K562 (cell line): ENCODE measurements at regions not wholly inside any gene's neighbourhood (a gene's known extent, or its start where the extent isn't known, plus 50 kb on each side); places are given as distances from the start of the nearest gene placed in this dataset.

Experiments
- CTCF ChIP-seq, 3 experiments: IDR thresholded peaks in 2 of 3; conservative IDR thresholded peaks in 1 of 3; 2 replicates each; pipeline ENCODE4 v1.5.1; 2011 to 2012; ENCODE audit warnings: low read length in 3 of 3, mild to moderate bottlenecking in 3 of 3, control low read depth in 2 of 3, improper control_type of control experiment in 1 of 3, inconsistent platforms in 1 of 3, low read depth in 1 of 3, mixed read lengths in 1 of 3, moderate library complexity in 1 of 3; ENCODE audit not compliant: insufficient read depth in 2 of 3
- CTCFL ChIP-seq: IDR thresholded peaks from 2 replicates; pipeline ENCODE4 v1.6.1; 2011; ENCODE audit warnings: borderline replicate concordance, low read depth, mild to moderate bottlenecking, moderate library complexity, low read length; ENCODE audit not compliant: insufficient read depth, poor library complexity, severe bottlenecking
- ETV6 ChIP-seq, 3 experiments: fragments of 150-350 bp in 1 of 3; sonication (generic) in 1 of 3; formaldehyde crosslinking in 1 of 3; IDR thresholded peaks; 2 replicates each; pipeline versions ENCODE4 v1.6.1 to v1.8.0; 2014 to 2022; ENCODE audit warnings: borderline replicate concordance in 2 of 3, low read depth in 2 of 3, antibody characterized with exemption in 1 of 3, low read length in 1 of 3, mild to moderate bottlenecking in 1 of 3, missing genetic modification reagents in 1 of 3
- FOXP1 ChIP-seq: sonication (generic); formaldehyde crosslinking; IDR thresholded peaks from 2 replicates; pipeline ENCODE4 v1.8.0; 2022; ENCODE audit warnings: mild to moderate bottlenecking, missing genetic modification reagents
- HDAC3 ChIP-seq: fragments of 450-650 bp; IDR thresholded peaks from 2 replicates; pipeline ENCODE4 v1.6.1; 2018; ENCODE audit warnings: borderline replicate concordance, mild to moderate bottlenecking, moderate library complexity; ENCODE audit not compliant: partially characterized antibody
- MEF2A ChIP-seq: IDR thresholded peaks from 2 replicates; pipeline ENCODE4 v1.6.1; 2011; ENCODE audit warnings: low read depth, mild to moderate bottlenecking, low read length, moderate library complexity; ENCODE audit not compliant: control insufficient read depth
- PHB2 ChIP-seq: fragments of 450-650 bp; IDR thresholded peaks from 2 replicates; pipeline ENCODE4 v1.6.1; 2017; ENCODE audit warnings: low read depth
- PML ChIP-seq: IDR thresholded peaks from 2 replicates; pipeline ENCODE4 v1.6.1; 2012; ENCODE audit warnings: low read length, inconsistent platforms
- RFX5 ChIP-seq: IDR thresholded peaks from 2 replicates; pipeline ENCODE4 v1.6.1; 2011; ENCODE audit warnings: low read depth, mild to moderate bottlenecking, improper control_type of control experiment, low read length
- SIRT6 ChIP-seq: IDR thresholded peaks from one replicate; pipeline ENCODE4 v1.6.1; 2012; ENCODE audit warnings: low read depth, mild to moderate bottlenecking, control low read depth, inconsistent platforms, low read length, moderate library complexity
- SNRNP70 ChIP-seq: fragments of 200-400 bp; formaldehyde crosslinking; optimal IDR thresholded peaks from 2 replicates; pipeline ENCODE3; 2017; ENCODE audit warnings: low read depth, low read length
- TF ChIP-seq, protein P1 (sequence below): fragments of 250-450 bp; sonication (Bioruptor Pico); IDR thresholded peaks from 2 replicates; pipeline ENCODE4 v1.8.0; 2021; ENCODE audit warnings: mild to moderate bottlenecking, moderate library complexity

DNA sequence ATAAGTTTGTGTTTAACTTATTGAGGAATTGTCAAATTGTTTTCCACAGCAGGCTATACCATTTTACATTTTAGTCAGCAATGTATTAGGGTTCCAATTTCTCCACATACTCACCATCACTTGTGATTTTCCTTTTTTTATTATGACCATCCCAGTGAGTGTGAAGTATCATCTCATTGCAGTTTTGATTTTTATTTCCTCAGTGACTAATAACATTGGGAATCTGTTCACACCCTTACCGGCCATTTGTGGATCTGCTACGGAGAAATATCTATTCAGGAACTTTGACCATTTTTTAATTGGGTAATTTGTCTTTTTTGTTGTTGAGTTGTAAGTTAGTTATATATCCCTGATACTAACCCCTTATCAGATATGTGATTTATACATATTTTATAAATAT lies 54.8 kb upstream of the LMCD1 start:
- TF ChIP-seq PHB2 (no peak), RFX5 (no peak), SNRNP70 (no peak), CTCFL (no peak), SIRT6 (no peak), FOXP1 (no peak), PML (no peak), HDAC3 (no peak), ETV6 (IDR thresholded peaks at IDR 0.05; ENCODE audit: borderline replicate concordance in 1 of 2, low read depth in 2 of 2, low read length in 1 of 2) (no peak), ETV6 (CRISPR knock-in tag; IDR thresholded peaks at IDR 0.05; ENCODE audit: borderline replicate concordance) (no peak), CTCF (IDR thresholded peaks at IDR 0.05 in 2 of 3, conservative IDR thresholded peaks at IDR 0.05 in 1 of 3; ENCODE audit: insufficient read depth in 2 of 3, low read depth in 1 of 3, low read length in 3 of 3) (no peak), MEF2A (no peak)
- TF ChIP-seq, protein P1, sequence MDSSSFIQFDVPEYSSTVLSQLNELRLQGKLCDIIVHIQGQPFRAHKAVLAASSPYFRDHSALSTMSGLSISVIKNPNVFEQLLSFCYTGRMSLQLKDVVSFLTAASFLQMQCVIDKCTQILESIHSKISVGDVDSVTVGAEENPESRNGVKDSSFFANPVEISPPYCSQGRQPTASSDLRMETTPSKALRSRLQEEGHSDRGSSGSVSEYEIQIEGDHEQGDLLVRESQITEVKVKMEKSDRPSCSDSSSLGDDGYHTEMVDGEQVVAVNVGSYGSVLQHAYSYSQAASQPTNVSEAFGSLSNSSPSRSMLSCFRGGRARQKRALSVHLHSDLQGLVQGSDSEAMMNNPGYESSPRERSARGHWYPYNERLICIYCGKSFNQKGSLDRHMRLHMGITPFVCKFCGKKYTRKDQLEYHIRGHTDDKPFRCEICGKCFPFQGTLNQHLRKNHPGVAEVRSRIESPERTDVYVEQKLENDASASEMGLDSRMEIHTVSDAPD (CRISPR knock-in tag), result no peak
